ENCODE measurements at regions not wholly inside any gene's neighbourhood (a gene's known extent, or its start where the extent isn't known, plus 50 kb on each side); places are given as distances from the start of the nearest gene placed in this dataset.

- TF ChIP-seq EZH2 (IDR thresholded peaks at IDR 0.05; ENCODE audit: low read length, unreplicated experiment): no peak
- TF ChIP-seq CTCF (conservative IDR thresholded peaks at IDR 0.05; ENCODE audit: low read depth, low read length): no peak
- TF ChIP-seq EZH2phosphoT487 (IDR thresholded peaks at IDR 0.05; ENCODE audit: borderline replicate concordance, low read length): no peak
These were observed 114.2 kb downstream of the FOXD2 start for GRCh38 chr1:47551971-47552528.
